GM12878 (cell line): ENCODE measurements at regions not wholly inside any gene's neighbourhood (a gene's known extent, or its start where the extent isn't known, plus 50 kb on each side); places are given as distances from the start of the nearest gene placed in this dataset.

ENCODE experiments used
- ATAC-seq: fragments of 200-7000 bp; cut with Tn5 transposase; 3 replicates; pipeline ENCODE4 v1.9.1; 2020; ENCODE audit warnings: mild to moderate bottlenecking, moderate library complexity
- BruUV-seq: library from RNA; stranded (reverse); fragments of 400-500 nt; replicated peaks from 2 replicates; lab custom pipeline; 2021; lab: Mats Ljungman, UMichigan
- CTCF ChIA-PET: fragments of 300-600 bp; sonication (Branson Sonifier 250); formaldehyde crosslinking; extraction: SDS; loops from one replicate; lab custom pipeline; 2021; ENCODE audit warnings: inconsistent platforms; lab: Yijun Ruan, JAX
- POLR2A ChIA-PET: fragments of 350-600 bp; formaldehyde crosslinking; extraction: SDS; loops from one replicate; lab custom pipeline; 2021; ENCODE audit warnings: inconsistent platforms; lab: Charles Lee
- RAD21 ChIA-PET: fragments of 300-600 bp; sonication (Branson Sonifier 250); formaldehyde crosslinking; loops from one replicate; lab custom pipeline; 2023; ENCODE audit warnings: antibody characterized with exemption; ENCODE audit not compliant: unreplicated experiment; lab: Charles Lee
- SMC1A ChIA-PET: fragments of 300-600 bp; sonication (Branson Sonifier 250); formaldehyde crosslinking; loops from one replicate; lab custom pipeline; 2023; ENCODE audit not compliant: unreplicated experiment, uncharacterized antibody; lab: Charles Lee
- DNase-seq: peaks from one replicate; pipeline ENCODE4 v3.0.0-alpha.2; 2011; ENCODE audit warnings: low read depth, low spot score
- FAIRE-seq: peaks from 3 replicates; lab custom pipeline; 2011; peaks lifted over from hg19 to GRCh38; lab: Jason Lieb, UNC
- H2AFZ ChIP-seq: 2 replicates; pipeline ENCODE4 v1.6.0; 2011; ENCODE audit warnings: low read depth, low read length, control low read depth; ENCODE audit not compliant: control insufficient read depth
- H3K27ac ChIP-seq: 2 replicates; pipeline ENCODE4 v1.5.1; 2011; ENCODE audit warnings: control low read depth; ENCODE audit not compliant: control insufficient read depth, insufficient read depth
- H3K27me3 ChIP-seq, 2 experiments: replicated peaks in 1 of 2; 2 replicates each; pipeline versions ENCODE4 v1.6.0 to v1.6.1; 2011; ENCODE audit warnings: low read length in 1 of 2; ENCODE audit not compliant: control insufficient read depth in 2 of 2, insufficient read depth in 2 of 2
- H3K36me3 ChIP-seq, 2 experiments: 2 replicates each; pipeline ENCODE4 v1.5.1; 2011; ENCODE audit warnings: low read length in 1 of 2; ENCODE audit not compliant: control insufficient read depth in 2 of 2, insufficient read depth in 2 of 2
- H3K4me1 ChIP-seq: 2 replicates; pipeline ENCODE4 v1.6.1; 2011; ENCODE audit warnings: mild to moderate bottlenecking, low read length, moderate library complexity, mixed read lengths; ENCODE audit not compliant: control insufficient read depth, insufficient read depth
- H3K4me2 ChIP-seq: 2 replicates; pipeline ENCODE4 v1.6.0; 2011; ENCODE audit warnings: control low read depth; ENCODE audit not compliant: control insufficient read depth, insufficient read depth
- H3K4me3 ChIP-seq: fragments of 200-600 bp; sonication (generic); 2 replicates; pipeline ENCODE4 v1.5.1; 2016
- H3K79me2 ChIP-seq: 2 replicates; pipeline ENCODE4 v1.6.0; 2011; ENCODE audit warnings: low read length; ENCODE audit not compliant: control insufficient read depth, insufficient read depth
- H3K9ac ChIP-seq: 2 replicates; pipeline ENCODE4 v1.8.0; 2011; ENCODE audit warnings: low read length, control low read depth, mixed read lengths; ENCODE audit not compliant: control insufficient read depth, insufficient read depth
- H3K9me3 ChIP-seq: replicated peaks from 3 replicates; pipeline ENCODE4 v1.5.1; 2011; ENCODE audit warnings: mild to moderate bottlenecking, low read length; ENCODE audit not compliant: control insufficient read depth, insufficient read depth
- H4K20me1 ChIP-seq: 2 replicates; pipeline ENCODE4 v1.6.0; 2011; ENCODE audit not compliant: control insufficient read depth, insufficient read depth
- CBFB ChIP-seq: IDR thresholded peaks from 2 replicates; pipeline ENCODE4 v1.6.1; 2016; ENCODE audit warnings: antibody characterized with exemption, low read depth
- CHD2 ChIP-seq: IDR thresholded peaks from 2 replicates; pipeline ENCODE4 v1.6.1; 2011; ENCODE audit warnings: low read depth, low read length, improper control_type of control experiment, borderline replicate concordance
- HDGF ChIP-seq: fragments of 450-650 bp; IDR thresholded peaks from 2 replicates; pipeline ENCODE4 v1.6.1; 2016; ENCODE audit warnings: antibody characterized with exemption
- SPI1 ChIP-seq: IDR thresholded peaks from 2 replicates; pipeline ENCODE4 v1.6.1; 2011; ENCODE audit warnings: low read depth, mild to moderate bottlenecking, low read length, moderate library complexity, borderline replicate concordance; ENCODE audit not compliant: insufficient read depth
- WGBS: methylation state at CpG from one replicate; pipeline ENCODE4 v1.1.6; 2016; ENCODE audit warnings: low lambda C conversion rate; ENCODE audit not compliant: insufficient replicate concordance, insufficient coverage; ENCODE audit errors: missing lambda C conversion rate; 5-methylcytosine and 5-hydroxymethylcytosine counted together
- in situ Hi-C: fragments of 300-500 bp; cut with MboI; formaldehyde crosslinking; loops from 9 replicates; pipeline ENCODE4 v1.14.3; 2018; ENCODE audit warnings: mixed read lengths
- intact Hi-C: fragments of 100-400 bp; cut with micrococcal nuclease; formaldehyde crosslinking; loops from one replicate; pipeline ENCODE4 v1.14.2; 2022; ENCODE audit not compliant: unreplicated experiment
- TF ChIP-seq, protein P1 (sequence below): IDR thresholded peaks from 2 replicates; pipeline ENCODE4 v1.6.1; 2012; ENCODE audit warnings: low read depth, low read length, improper control_type of control experiment

GRCh38 chr7:67882843-67883242, 886.2 kb downstream of the TYW1 start:
- no peaks in the 10 kb centered on the region for H4K20me1 ChIP-seq
- H2AFZ ChIP-seq = no peak overlapping the region
- RAD21 ChIA-PET = no interaction called here
- 0% methylated on average over 1 of the region's 1 CpG for WGBS
- H3K79me2 ChIP-seq = no peaks in the 10 kb centered on the region
- TF ChIP-seq SPI1 (no peak), HDGF (no peak)
- TF ChIP-seq, all 136 proteins: peak for 0
- Histone ChIP-seq H3K4me2 (no peak overlapping the region), H3K27me3 (no peaks in the 10 kb centered on the region), H3K9me3 (no peaks in the 10 kb centered on the region), H3K4me1 (no peaks in the 10 kb centered on the region), H3K9ac (no peak overlapping the region), H3K36me3 (no peaks in the 10 kb centered on the region), H3K27ac (no peak overlapping the region), H3K4me3 (no peak overlapping the region)
- CTCF ChIA-PET = no interaction called here
- POLR2A ChIA-PET = no interaction called here
- intact Hi-C loops = no loop called here
- SMC1A ChIA-PET = no interaction called here
- in situ Hi-C loops = no loop called here
- ATAC-seq (no peak), DNase-seq (no peak), FAIRE-seq (no peak)
- no TSS peak for BruUV-seq

DNA sequence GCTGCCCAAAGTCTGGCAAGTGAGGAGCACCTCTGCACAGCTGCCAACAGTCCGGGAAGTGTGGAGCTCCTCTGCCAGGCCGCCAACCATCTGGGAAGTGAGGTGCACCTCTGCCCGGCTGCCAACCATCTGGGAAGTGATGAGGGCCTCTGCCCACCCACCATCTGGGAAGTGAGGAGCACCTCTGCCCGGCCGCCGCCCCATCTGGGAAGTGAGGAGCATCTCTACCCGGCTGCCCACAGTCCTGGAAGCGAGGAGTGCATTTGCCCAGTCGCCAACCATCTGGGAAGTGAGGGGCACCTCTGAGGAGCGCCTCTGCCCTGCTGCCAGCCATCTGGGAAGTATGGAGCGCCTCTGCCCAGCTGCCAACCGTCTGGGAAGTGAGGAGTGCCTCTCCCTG, 893.7 kb downstream of the TYW1 start:
- ATAC-seq = no peak
- Histone ChIP-seq H3K27me3 (no peaks in the 10 kb centered on the region), H3K9ac (no peak overlapping the region), H3K4me3 (no peak overlapping the region), H3K9me3 (no peaks in the 10 kb centered on the region; the same call in 2 of the 3 replicates), H3K36me3 (no peaks in the 10 kb centered on the region), H3K27ac (no peak overlapping the region), H3K4me1 (no peaks in the 10 kb centered on the region), H3K79me2 (no peaks in the 10 kb centered on the region), H3K4me2 (no peak overlapping the region), H2AFZ (no peak overlapping the region), H4K20me1 (no peaks in the 10 kb centered on the region)
- in situ Hi-C loops (no loop called here), intact Hi-C loops (no loop called here)
- SMC1A ChIA-PET = no interaction called here
- 12% methylated on average over 10 of the region's 12 CpGs for WGBS
- no TSS peak for BruUV-seq
- POLR2A ChIA-PET = no interaction called here
- RAD21 ChIA-PET = no interaction called here
- no peak for FAIRE-seq
- no peak for TF ChIP-seq CHD2
- no peak for TF ChIP-seq SPI1
- no peak for TF ChIP-seq CBFB
- TF ChIP-seq, protein P1, sequence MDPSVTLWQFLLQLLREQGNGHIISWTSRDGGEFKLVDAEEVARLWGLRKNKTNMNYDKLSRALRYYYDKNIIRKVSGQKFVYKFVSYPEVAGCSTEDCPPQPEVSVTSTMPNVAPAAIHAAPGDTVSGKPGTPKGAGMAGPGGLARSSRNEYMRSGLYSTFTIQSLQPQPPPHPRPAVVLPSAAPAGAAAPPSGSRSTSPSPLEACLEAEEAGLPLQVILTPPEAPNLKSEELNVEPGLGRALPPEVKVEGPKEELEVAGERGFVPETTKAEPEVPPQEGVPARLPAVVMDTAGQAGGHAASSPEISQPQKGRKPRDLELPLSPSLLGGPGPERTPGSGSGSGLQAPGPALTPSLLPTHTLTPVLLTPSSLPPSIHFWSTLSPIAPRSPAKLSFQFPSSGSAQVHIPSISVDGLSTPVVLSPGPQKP = no peak
- CTCF ChIA-PET = no interaction called here
- DNase-seq = no peak
